NCI-H2171 treated with DMSO at 0.1 percent for 48 hours (cell line): ENCODE measurements at regions not wholly inside any gene's neighbourhood (a gene's known extent, or its start where the extent isn't known, plus 50 kb on each side); places are given as distances from the start of the nearest gene placed in this dataset.
A peak's percentile ranks its signal among the peaks of the same experiment; 100 is the strongest.

Experiments used
- DNase-seq: peaks from one replicate; lab custom pipeline; 2025; lab: John Stamatoyannopoulos, UW

GRCh38 chr6:167567142-167568033 lies 242.5 kb downstream of the TTLL2 start:
- no peak for DNase-seq

- DNase-seq: no peak
Measured at GRCh38 chr6:167568407-167569024, 243.6 kb downstream of the TTLL2 start.

DNA sequence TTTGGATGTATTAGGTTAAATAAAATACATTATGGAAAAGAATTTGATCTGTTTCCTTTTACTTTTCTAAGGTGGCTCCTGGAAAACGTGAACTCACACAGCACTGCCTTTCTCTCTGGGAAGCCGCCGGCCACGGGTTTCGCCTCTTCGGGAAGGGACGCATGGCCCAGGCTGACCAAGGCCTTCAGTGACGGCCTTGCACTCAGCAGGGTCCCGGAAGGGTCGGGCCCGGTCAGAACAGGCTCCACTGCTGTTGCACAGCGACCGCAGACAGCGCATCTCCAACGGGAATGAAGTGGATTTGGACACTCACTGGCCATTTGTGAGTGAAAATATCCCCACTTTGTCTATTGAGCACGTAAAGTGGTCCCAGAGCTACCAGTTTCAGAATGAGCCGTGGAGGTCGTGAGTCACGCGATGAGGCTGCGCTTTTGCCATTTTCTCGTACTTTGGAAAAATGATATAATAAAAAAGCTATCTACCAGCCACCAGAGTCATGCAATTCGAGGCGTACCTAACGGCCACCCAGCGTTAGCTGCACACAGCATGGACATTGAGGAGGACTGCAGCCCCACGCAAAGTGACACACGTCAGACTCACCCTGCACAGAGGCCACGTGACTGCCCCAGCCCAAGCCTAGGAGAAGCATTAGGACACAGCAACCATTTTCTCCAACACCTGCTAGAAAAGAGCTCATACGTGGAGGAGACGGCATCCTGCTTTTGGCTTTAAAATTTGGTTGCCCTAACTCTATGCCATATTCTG lies 244.3 kb downstream of the TTLL2 start:
- no peak for DNase-seq

DNA sequence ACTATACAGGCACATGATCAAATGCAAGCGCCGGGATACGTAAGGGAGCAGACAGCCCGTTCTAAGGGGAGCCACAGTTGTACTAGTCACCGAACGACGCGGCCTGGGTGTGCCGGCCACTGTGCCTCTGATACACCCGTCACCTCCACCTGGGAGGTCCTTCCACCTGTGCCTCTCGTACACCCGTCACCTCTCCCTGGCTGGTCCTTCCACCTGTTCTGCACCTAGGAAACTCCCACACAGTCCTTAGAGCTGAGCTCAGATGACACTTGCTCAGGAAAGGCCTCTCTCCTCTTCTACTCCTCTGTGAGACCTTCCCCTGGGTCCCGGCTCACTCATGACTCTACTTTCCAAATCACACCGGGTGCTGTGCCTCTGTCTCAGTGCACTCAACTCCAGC lies 245.0 kb downstream of the TTLL2 start:
- DNase-seq: no peak

GRCh38 chr6:167570460-167571400 lies 245.8 kb downstream of the TTLL2 start:
- DNase-seq: no peak

GRCh38 chr6:167571550-167571949 lies 246.7 kb downstream of the TTLL2 start:
- no peak for DNase-seq

DNA sequence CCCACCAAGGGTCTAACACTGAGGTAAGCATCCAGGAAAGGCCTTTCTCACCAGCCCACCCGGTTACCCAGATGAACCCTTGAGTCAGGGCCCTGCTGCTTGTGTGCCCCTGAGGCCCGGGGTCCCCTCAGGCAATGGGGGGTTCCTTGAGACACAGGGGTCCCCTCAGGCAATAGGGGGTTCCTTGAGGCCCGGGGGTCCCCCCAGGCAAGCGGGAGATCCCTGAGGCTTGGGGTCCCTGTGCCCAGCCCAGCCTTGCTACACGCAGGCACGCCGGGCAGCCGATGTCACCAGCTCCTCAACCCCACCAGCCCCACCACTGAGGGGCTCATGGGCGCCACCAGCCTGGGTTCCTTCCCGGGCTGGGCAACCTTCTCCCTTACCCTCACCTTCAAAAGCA lies 247.2 kb downstream of the TTLL2 start:
- no peak for DNase-seq

DNA sequence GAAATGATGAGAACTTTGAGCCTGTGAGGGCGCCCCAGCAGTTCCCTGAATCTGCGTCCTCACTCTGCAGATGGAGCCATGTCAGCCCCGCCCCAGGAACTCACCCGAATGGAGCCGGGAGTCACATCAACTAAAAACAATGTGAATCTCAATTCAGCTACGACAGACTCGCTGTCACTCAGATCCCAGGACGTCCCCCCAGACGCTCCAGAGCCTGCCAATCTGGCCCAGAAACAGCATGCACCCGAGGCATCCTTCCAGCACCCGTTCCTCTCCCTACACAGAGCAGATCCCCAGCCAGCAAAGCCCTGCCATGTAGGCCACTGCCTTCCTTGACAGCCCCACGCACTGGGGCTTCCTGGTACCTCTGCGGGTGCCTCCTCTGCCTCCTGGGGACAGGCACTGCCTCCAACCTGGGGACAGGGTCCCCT lies 248.0 kb downstream of the TTLL2 start:
- DNase-seq: no peak

GRCh38 chr6:167573461-167574215 lies 248.8 kb downstream of the TTLL2 start:
- DNase-seq: no peak

- no peak for DNase-seq
Measured at GRCh38 chr6:167574431-167575151, 249.7 kb downstream of the TTLL2 start.

DNA sequence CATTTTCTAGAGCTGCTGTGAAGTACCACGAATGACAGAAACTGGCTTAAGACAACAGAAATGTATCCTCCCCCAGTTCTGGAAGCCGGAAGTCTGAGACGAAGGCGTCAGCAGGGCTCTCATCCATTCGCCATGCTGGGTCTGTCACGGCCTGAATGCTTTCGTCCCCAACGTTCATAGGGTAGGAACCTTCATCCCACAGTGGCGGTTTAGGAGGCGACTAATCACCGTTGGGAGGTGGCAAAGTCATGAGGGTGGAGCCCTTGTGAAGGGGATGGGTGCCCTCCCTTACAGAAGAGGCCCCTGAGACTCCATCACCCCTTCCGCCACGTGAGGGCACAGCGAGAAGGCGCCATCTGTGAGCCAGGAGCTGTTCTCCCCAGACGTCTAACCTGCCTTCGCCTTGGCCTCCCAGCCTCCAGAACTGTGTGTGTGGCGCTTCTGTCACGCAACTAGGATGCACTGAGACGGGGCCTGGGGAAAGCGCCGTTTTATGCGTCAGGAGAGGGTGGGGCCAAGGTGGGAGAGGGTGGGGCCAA lies 250.3 kb downstream of the TTLL2 start:
- no peak for DNase-seq

- DNase-seq: no peak
Measured at GRCh38 chr6:167576050-167576741, 250.5 kb upstream of the AFDN start.

DNA sequence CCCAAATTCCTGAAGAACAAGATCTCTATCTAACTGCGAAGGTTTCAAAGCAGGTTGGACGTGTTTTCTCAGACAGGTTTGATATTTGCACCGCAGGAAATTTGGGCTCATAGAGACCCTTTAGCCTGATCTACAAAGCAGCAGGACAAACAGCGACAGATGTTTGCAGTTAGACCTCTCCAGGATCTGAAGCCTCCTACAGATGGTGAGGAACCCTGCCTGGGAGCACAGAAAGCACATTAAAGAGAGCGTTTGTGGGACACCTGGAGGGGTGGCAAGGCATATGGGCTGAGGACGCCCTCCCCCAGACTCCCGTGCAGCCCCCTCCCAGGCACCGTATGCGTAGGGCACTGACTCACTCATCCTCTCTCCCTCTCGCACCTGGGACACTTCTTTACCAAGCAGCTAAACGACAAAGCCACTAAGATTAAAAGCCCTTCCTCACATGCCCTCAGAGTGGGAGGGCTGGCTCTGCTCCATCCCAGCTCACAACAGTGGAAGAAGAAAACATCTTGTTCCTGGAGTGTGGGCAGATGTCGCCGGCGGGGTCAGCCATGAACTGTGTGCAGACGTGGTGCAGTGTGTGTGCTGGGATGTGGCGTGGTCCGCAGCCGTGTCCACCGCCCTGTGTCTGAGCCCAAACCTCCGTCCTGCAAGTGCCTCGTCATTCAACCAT lies 249.7 kb upstream of the AFDN start:
- peak; percentile 97 for DNase-seq

GRCh38 chr6:167577891-167578361 lies 248.8 kb upstream of the AFDN start:
- peak; percentile 44 for DNase-seq

GRCh38 chr6:167578371-167578901 lies 248.3 kb upstream of the AFDN start:
- DNase-seq: no peak

- no peak for DNase-seq
Measured at GRCh38 chr6:167579806-167580618, 246.7 kb upstream of the AFDN start.

GRCh38 chr6:167580619-167580911 lies 246.1 kb upstream of the AFDN start:
- no peak for DNase-seq

GRCh38 chr6:167581637-167582036 lies 245.1 kb upstream of the AFDN start:
- no peak for DNase-seq
